Erythroblast (primary cell): ENCODE measurements at regions not wholly inside any gene's neighbourhood (a gene's known extent, or its start where the extent isn't known, plus 50 kb on each side); places are given as distances from the start of the nearest gene placed in this dataset.

Experiments
- GATA1 ChIP-seq: IDR thresholded peaks from 2 replicates; pipeline ENCODE4 v1.6.1; 2011; ENCODE audit warnings: low read depth, mild to moderate bottlenecking, control low read depth, low read length, moderate library complexity
- POLR2A ChIP-seq: IDR thresholded peaks from 2 replicates; pipeline ENCODE4 v1.6.1; 2011; ENCODE audit warnings: mild to moderate bottlenecking, low read length

- no peak for TF ChIP-seq POLR2A
- TF ChIP-seq GATA1, result no peak
These were observed 174.6 kb upstream of the SVIL start for GRCh38 chr10:29809383-29809782.
